Renal cortex interstitium (tissue), 11 donors: ENCODE measurements at regions not wholly inside any gene's neighbourhood (a gene's known extent, or its start where the extent isn't known, plus 50 kb on each side); places are given as distances from the start of the nearest gene placed in this dataset.

Experiments
- DNase-seq, 11 donors: peaks; one replicate each; pipeline ENCODE4 v3.0.0-alpha.2; 2013; ENCODE audit warnings: low read depth in 9 of 11, low spot score in 4 of 11; ENCODE audit errors: extremely low read depth in 1 of 11

DNA sequence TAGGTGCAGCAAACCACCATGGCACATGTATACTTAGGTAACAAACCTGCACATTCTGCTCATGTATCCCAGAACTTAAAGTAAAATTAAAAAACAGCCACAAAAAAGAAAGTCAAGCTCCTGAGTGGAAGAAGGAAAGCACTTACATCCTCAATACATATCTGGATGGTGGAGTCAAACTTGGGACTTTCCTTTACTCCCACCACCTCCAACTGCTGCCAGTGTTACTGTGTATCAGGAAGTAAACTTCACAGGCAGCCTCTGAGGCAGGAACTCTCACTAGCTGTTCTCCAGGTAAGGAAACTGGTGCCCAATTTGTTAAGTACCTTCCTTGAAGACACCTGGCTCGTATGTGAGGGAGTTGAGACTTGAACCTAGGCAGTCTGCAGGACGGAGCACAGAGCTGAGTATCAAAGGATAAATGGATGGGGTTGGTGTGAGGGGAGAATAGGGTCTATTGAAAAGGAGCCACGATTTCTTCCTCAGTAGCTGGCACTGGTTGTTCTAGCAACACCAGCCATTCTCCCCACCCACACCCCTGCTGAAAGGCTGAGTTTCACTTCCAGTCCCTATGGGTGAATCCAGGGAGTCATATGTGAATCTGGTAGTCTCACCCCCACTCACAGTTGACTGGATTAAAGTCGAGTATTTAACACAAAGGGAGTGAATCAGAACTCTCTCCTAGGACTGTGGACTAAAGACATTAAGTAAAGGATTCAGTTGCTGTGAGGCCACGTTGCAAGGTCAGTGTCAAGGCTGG lies 50.0 kb upstream of the GPR39 start:
- DNase-seq, result no peak
